ENCODE measurements at regions not wholly inside any gene's neighbourhood (a gene's known extent, or its start where the extent isn't known, plus 50 kb on each side); places are given as distances from the start of the nearest gene placed in this dataset.

DNA sequence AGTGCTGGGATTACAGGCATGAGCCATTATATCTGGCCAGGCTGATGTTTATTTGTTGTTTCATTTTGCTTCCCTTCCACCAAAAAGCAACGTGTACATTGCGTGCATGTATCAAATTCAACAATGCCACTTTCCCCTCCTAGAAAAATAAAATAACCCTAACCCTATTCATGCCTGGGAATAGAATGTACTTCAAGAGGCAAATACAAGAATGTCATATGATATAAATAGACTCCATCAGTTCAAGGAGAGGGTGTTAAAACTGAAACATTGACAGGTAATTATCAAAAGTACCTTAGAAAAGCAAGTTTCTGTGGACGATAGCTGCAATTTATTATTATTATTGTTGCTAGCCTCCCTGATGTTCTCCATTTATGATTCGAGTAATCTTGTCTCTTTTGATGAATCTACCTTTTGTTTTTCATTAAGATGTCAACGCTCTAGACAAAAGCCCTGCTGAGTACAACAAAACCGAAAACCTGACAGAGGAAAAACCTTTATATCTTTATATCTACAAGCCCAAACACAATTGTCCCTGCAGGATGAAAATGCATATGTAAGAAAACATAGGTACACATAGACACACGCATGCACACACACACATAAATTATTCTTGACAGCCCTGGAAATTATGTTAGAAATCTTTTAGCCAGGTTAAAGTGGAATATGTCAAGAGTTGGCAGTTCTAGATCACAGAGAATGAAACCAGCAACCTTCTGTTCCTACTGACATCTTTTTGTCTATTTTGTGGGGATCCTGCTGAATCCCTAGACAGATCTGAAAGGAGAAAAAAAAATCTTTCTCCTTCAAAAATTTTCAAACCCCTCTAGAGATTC, 98.9 kb downstream of the BTG1 start:
- TF ChIP-seq, protein P1, sequence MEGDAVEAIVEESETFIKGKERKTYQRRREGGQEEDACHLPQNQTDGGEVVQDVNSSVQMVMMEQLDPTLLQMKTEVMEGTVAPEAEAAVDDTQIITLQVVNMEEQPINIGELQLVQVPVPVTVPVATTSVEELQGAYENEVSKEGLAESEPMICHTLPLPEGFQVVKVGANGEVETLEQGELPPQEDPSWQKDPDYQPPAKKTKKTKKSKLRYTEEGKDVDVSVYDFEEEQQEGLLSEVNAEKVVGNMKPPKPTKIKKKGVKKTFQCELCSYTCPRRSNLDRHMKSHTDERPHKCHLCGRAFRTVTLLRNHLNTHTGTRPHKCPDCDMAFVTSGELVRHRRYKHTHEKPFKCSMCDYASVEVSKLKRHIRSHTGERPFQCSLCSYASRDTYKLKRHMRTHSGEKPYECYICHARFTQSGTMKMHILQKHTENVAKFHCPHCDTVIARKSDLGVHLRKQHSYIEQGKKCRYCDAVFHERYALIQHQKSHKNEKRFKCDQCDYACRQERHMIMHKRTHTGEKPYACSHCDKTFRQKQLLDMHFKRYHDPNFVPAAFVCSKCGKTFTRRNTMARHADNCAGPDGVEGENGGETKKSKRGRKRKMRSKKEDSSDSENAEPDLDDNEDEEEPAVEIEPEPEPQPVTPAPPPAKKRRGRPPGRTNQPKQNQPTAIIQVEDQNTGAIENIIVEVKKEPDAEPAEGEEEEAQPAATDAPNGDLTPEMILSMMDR (IDR thresholded peaks at IDR 0.05) = no peak
- TF ChIP-seq POLR2AphosphoS5 (IDR thresholded peaks at IDR 0.05) (no peak), POLR2A (IDR thresholded peaks at IDR 0.05) (no peak), EP300 (IDR thresholded peaks at IDR 0.05) (no peak)
- Histone ChIP-seq H3K4me3 (no peak overlapping the region), H3K9me3 (no peaks in the 10 kb centered on the region), H3K4me1 (no peaks in the 10 kb centered on the region), H3K27ac (no peak overlapping the region), H3K27me3 (no peaks in the 10 kb centered on the region), H3K36me3 (no peaks in the 10 kb centered on the region)
- WGBS, 2 donors (ENCODE audit: low coverage in 1 of 2) = 74 to 76% methylated on average over 4 to 7 of the region's 7 CpGs
- ATAC-seq = no peak

DNA sequence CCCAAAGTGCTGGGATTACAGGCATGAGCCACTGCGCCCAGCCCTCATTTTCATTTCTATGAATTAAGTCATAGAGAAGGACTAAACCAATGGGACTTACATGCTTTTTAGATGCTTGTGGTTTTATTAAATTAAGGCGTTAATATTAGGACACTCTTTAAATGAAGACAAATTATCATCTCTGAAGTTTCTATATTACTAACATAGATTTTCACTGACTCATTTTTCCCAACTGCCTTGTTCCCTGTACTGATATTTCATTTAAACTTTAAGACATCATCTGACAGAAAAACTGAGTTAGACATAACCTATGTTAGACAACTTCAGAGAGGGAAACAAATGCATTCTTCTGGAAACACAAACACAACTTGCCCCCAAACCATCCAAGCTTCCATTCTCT, 99.8 kb downstream of the BTG1 start:
- H3K27ac ChIP-seq = no peak overlapping the region
- WGBS, 2 donors (ENCODE audit: low coverage in 1 of 2) = 100% methylated on average over 2 of the region's 2 CpGs; no CpG with 5 or more reads in 1 of the 2 donors
- TF ChIP-seq EP300 (IDR thresholded peaks at IDR 0.05) (no peak), POLR2A (IDR thresholded peaks at IDR 0.05) (no peak), POLR2AphosphoS5 (IDR thresholded peaks at IDR 0.05) (no peak)
- TF ChIP-seq, protein P1 (IDR thresholded peaks at IDR 0.05) = no peak
- no peak for ATAC-seq
- no peaks in the 10 kb centered on the region for H3K36me3 ChIP-seq
- H3K4me3 ChIP-seq = no peak overlapping the region
- H3K4me1 ChIP-seq = no peaks in the 10 kb centered on the region
- H3K27me3 ChIP-seq = no peaks in the 10 kb centered on the region
- H3K9me3 ChIP-seq = no peaks in the 10 kb centered on the region

DNA sequence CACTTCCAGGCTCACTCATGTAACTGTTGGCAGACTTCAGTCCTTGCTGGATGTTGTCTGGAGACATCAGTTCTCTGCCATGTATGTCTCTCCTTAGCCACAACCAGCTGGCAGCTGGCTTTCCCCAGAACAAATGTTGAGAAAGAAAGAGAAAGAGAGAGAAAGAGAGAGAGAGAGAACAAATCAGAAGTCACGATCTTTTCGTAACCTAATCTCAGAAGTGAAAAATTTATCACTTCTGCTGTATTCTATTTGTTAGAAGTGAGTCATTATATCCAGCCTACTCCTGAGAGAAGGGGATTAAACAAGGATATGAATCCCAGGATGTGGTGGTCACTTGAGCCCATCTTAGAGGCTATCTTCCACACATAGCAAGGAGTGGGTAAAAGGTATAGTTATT, 101.2 kb downstream of the BTG1 start:
- TF ChIP-seq EP300 (IDR thresholded peaks at IDR 0.05) (no peak), POLR2AphosphoS5 (IDR thresholded peaks at IDR 0.05) (no peak), POLR2A (IDR thresholded peaks at IDR 0.05) (no peak)
- TF ChIP-seq, protein P1 (IDR thresholded peaks at IDR 0.05) = no peak
- no peak overlapping the region for H3K27ac ChIP-seq
- WGBS, 2 donors (ENCODE audit: low coverage in 1 of 2) = 95 to 100% methylated on average over 2 of the region's 2 CpGs
- no peaks in the 10 kb centered on the region for H3K36me3 ChIP-seq
- H3K4me3 ChIP-seq = no peak overlapping the region
- no peak for ATAC-seq
- no peaks in the 10 kb centered on the region for H3K9me3 ChIP-seq
- no peaks in the 10 kb centered on the region for H3K4me1 ChIP-seq
- H3K27me3 ChIP-seq = no peaks in the 10 kb centered on the region

DNA sequence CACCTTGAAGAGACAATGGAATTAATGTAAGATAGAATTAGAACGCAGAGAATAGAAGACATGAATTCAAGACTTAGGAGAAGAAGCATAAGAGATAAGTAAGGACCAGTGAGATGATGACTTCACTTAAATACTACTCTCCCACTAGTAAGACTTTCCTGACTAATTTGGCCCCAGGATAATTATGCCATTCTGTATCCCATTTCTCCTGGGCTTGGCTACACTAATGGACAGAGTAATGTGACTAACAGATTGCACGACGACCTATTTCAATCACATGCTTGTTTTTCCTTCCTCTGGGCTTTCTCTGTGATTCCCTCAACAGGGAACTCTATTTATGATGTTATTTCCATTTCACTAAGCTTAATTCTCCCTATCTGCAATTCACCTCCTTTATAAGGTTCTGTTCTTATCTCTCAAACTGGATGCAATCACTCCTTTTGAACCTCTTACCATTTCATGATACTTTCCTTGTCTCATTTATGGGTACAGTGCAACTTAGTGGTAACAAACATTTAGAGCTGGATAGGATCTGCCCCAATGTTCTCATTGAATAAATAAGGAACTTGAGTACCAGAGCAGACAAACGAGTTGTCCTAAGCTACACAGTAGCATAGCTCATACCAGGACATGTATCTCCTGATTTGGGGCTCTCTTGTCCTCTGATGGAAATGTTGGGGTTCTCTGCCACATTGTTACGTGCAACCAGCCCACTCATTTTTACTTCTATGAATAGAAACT, 102.7 kb downstream of the BTG1 start:
- no peak for TF ChIP-seq POLR2AphosphoS5 (IDR thresholded peaks at IDR 0.05)
- no peak for TF ChIP-seq EP300 (IDR thresholded peaks at IDR 0.05)
- TF ChIP-seq POLR2A (IDR thresholded peaks at IDR 0.05) = no peak
- TF ChIP-seq, protein P1 (IDR thresholded peaks at IDR 0.05) = no peak
- no peaks in the 10 kb centered on the region for H3K27me3 ChIP-seq
- H3K27ac ChIP-seq = no peak overlapping the region
- WGBS, 2 donors (ENCODE audit: low coverage in 1 of 2) = 90 to 93% methylated on average over 5 of the region's 5 CpGs
- H3K4me3 ChIP-seq = no peak overlapping the region
- ATAC-seq = no peak
- H3K36me3 ChIP-seq = no peaks in the 10 kb centered on the region
- no peaks in the 10 kb centered on the region for H3K9me3 ChIP-seq
- H3K4me1 ChIP-seq = no peaks in the 10 kb centered on the region
